Stimulated activated CD8-positive, alpha-beta memory T cell treated with anti-CD3 and anti-CD28 coated beads, Interleukin-15, amount 100 ng/mL, for 4 hours (primary cell): ENCODE measurements at regions not wholly inside any gene's neighbourhood (a gene's known extent, or its start where the extent isn't known, plus 50 kb on each side); places are given as distances from the start of the nearest gene placed in this dataset.
"Not testable (repeated sequence)": the region's sequence is repeated elsewhere in the genome, so short reads cannot be mapped to it uniquely, and the experiment has no call there.

Source experiments
- DNase-seq, 2 donors: peaks; one replicate each; pipeline ENCODE4 v3.0.0-alpha.2; 2020; ENCODE audit warnings: low read depth in 2 of 2

DNA sequence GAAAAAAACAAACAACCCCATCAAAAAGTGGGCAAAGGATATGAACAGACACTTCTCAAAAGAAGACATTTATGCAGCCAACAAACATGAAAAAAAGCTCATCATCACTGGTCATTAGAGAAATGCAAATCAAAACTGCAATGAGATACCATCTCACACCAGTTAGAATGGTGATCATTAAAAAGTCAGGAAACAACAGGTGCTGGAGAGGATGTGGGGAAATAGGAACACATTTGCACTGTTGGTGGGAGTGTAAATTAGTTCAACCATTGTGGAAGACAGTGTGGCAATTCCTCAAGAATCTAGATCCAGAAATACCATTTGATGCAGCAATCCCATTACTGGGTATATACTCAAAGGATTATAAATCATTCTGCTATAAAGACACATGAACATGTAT lies 85.5 kb upstream of the WSB1 start:
- DNase-seq = not testable (repeated sequence)

DNA sequence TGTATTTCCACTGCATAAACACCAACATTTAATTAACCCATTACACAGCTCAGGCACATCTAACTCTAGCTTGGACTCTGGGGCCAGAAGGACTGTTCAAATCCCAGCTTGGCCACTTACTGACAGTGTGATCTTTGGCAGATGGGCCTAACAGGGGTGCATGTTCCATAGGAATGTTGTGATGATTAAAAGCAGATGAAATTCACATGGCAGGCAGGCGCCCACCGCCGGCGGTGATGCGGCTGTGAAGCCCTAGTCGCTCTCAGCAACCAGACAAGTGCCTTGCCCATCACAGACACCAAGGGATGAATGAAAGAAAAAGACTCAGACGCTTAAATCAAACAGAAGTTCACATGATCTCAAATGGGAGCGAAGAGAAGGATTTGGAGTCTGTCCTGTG lies 84.6 kb upstream of the WSB1 start:
- no peak for DNase-seq

DNA sequence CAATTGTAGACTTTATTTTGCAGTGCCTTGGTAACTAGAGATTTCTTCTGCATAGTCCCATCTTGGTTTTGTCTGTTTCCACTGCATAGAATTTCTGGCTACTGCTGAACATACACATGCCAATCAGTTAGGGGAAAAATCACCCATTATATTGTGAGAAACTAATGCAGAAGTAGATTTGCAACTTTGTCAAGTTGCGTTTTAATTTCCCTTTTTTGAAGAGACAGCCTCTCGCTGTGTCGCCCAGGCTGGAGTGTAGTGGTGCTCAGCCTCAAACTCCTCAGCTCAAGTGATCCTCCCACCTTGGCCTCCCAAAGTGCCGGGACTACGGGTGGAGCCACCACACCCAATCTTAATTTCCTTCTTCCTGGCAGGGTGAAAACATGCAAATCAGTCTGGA lies 83.1 kb upstream of the WSB1 start:
- DNase-seq = not testable (repeated sequence)

DNA sequence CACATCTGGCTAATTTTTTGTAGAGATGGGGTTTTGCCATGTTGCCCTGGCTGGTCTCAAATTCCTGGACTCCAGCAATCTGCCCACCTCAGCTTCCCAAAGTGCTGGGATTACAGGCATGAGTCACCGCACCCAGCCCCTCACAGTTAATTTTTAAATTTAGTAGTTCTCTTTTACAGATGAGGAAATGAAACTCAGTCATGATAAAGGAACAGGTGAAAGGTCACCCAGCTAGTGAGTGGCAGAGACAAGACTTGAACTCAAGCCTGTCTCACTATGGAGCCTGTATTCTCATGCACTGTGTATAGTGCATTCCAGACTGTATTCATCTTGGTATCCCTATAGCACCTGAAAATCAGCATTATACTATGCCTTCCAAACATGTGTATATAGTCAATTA lies 77.1 kb upstream of the WSB1 start:
- no peak for DNase-seq

DNA sequence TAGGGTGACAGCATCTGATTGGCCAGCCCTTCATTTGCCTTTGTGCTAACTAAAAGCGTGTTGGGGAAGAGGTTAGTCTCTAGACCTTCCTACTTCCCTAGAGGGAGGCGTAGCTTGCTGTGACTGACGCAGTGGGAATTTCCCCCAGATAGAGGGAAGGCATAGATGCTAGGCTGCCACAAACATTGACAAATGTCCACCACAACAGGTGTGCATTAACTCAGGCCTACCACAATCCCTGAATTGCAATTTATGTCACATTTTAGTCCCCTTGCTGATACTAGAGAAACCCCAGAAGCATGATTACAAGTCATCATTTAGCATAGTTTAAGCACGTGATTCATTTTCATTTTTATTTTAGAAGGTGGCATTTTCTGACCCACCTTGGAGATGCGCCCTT lies 76.3 kb upstream of the WSB1 start:
- DNase-seq = no peak

DNA sequence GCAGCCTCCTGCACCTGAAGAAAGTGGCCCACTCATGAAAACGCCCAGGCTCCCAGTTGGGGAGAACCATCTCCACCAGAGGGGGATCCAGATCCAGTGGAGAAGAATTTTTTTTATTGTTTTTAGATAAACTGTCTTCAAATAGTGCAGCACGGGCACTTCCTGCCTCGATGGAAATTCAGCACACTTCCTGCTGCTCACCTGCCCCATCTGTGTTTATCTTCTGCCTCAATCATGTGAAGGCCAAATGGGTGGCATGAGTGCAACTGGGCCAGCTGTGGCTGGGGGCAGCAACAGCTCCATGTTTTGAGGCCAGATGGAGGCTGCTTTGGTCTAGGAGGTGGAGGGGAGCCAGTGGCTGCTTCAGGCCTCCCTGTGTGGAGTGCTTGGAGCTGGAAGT lies 75.9 kb upstream of the WSB1 start:
- no peak for DNase-seq

DNA sequence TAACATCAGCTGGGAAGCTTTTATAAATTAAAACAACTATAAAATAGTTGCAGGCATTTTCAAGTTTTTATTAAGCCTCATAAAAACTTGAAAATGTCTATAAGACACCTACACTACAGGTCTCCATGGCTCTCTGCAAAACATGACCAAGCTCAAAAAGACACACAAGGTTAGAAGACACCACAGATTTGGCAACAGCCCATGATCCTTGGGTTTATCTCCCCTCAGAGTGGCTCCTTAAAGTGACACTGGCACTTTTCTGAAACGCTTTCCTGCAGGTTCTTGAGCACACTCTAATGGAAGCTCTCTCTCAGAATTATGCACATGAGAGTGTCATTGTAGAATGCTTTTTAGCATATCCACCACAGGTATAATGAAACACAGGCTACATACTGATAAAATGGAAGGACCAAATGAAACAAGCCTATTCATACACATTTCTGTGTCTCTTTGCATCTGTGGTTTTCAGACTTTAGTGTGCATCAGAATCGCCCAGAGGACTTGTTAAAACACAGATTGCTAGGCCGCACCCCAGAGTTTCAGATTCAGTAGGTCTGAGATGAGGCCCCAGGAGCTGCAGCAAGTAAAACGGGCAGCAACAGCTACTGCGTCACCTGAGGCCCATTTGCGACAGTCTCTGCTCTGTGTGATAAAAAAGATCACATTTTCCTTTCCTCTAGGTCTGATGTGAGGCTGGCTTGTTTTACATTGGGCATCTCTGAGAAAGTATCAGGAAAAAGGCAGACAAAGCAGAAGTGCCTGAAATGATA lies 75.0 kb upstream of the WSB1 start:
- DNase-seq = no peak

DNA sequence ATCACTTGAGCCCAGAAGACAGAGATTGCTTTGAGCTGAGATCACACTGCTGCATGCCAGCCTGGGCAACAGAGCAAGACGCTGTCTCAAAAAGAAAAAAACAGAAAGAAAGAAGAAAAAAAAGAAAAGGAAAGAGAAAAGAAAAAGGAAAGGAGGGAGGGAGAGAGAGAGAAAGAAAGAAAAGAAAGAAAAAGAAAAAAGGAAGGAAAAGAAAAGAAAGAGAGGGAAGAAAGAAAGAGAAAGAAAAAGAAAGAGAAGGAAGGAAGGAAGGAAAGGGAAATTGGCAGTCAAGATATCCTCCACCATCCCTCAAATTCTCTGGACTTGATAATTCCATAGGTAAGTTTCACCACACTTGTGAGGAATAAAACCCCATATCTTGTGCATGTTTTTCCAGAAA lies 71.4 kb upstream of the WSB1 start:
- no peak for DNase-seq

DNA sequence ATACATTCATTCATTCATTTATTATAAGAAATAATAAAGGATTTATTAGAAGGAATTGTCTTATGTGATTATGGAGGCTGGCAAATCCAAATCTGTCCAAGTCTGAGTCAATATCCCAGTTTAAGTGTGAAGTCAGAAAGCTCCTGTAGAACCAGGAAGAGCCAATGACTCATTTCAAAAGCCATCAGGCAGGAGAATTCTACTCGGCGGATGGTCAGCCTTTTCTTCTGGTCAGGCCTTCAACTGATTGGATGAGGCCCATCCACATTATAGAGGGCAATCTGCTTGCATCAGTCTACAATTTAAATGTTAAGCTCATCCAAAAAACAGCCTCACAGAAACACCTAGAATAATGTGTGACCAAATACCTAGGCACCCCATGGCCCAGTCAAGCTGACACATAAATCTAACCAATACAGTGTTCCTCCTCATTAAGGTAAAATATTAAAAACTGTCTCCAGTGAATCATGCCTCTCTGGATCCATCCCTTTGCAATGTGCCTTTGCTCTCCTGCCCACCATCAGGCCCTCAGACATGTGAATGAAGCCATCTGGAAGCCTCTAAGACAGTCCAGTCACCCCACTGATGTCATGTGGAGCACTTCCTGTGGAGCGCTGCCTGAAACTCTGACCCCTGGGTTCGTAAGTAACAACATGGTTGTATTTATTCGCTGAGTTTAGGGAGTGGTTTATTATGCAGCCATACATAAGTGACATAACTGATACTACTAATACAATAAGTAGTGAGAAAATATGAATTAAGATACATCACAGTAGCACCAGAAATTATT lies 69.2 kb upstream of the WSB1 start:
- DNase-seq = no peak

DNA sequence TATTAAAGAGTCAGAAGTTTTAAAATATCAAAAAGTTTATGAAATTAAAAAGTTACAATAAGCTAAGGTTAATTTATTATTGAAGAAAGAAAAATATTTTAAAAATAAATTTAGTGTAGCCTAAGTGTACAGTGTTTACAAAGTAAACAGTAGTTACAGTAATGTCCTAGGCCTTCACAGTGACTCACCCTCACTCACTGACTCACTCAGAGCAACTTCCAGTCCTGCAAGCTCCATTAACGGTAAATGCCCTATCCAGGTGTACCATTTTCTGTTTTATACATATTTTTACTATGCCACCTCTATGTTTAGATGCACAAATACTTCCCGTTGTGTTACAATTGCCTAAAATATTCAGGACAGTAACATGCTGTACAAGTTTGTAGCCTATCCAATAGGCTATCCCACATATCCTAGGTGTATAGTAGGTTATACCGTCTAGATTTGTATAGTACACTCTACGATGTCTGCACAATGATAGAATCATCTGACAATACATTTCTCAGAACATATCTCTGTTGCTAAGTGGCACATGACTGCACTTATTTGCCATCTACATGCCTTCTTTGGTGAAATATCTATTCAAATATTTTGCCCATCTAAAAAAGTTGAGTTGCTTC lies 67.2 kb upstream of the WSB1 start:
- DNase-seq = no peak

DNA sequence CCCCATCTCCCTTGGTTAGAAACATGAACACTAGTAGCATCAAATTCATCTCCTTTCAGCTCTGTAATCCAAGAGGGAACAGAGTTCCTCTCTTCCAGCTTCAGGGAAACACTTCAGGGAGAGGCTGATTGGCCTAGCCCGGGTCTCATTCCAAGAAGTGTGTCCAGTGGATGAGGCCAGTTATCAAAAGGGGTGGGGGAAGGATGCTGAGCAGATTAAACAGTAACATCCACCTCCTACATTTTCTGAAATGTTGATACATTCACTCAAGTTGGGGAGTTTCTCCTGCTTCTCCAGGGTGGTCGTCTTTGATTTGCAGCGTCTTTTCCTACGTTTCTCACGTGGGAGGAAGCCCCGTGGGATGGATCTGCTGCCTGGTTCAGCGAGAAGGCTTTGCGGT lies 62.9 kb upstream of the WSB1 start:
- DNase-seq = no peak

DNA sequence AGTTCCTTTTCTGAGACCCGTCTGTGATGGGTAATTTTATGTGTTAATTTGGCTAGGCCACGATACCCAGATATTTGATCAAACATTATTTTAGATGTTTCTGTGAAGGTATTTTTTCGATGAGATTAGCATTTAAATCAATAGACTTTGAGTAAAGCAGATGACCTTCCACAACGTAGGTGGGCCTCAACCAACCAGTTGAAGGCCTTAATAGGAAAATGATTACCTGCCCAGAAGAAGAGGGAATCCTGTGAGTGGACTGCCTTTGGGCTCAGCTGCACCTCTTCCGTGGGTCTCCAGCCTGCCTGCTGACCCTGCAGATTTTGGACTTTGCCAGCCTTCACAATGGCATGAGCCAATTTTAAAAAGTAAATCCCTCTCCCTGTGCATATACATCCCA lies 61.6 kb upstream of the WSB1 start:
- no peak for DNase-seq

DNA sequence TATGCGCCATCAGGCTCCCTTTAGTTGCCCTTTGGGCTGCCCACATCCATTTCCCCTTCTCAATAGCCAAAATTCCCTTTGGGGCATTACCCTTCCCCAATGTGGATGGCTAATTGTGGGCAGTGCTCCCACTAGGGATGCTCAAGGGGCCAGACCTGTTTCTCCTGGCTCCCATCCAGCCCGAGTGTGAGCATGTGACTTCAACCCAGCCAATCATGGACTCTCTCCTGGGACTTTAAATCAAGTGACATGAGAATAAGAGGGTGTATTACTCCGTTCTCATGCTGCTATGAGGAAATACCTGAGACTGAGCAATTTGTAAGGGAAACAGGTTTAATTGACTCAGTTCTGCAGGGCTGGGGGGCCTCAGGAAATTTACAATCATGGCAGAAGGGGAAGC lies 60.9 kb upstream of the WSB1 start:
- no peak for DNase-seq

DNA sequence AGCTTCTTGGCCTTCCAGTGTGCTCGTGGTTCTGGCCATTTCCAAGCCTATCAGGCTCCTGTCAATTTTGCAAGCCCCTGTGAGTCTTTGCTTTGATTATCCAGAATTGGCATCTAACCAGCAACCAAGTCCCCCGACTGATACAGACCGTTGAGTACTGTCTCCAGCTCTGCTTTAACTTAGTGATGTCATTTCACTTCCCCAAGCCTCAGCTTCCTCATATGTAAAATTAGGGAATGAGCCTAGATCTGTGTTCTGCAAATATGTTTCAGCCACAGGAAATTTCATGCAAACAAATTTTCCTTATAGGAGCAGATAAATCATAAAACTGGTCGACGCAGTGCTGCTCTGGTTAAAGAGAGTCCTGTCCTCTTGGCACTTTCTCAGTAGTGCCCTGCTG lies 60.1 kb upstream of the WSB1 start:
- DNase-seq = no peak

DNA sequence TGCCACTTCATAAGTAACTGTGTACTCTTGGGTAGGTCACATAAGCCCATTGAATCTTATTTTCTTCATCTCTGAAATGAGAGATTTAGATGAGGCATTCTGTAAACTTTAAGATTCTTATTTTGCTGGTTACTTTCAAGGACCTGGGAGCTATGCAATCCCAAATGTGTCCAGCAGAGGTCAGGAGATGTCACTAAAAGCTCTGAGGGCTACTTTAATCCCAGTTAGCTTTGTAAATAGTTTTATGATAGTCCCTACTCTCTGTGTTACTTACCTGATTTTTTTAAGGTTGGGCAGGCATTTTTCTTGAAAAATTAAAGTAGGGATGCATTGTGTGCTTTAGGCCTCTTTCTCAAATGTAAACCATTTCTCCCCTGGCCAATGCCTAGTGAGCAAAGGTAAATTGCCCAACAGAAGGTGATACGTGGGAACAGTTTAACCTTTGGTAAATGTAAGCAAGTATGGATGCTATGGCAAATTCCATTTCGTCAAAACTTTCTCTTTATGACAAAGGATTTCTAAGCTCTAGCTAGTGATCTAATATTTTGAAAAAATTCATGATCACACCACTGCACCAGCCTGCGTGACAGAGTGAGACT lies 57.1 kb upstream of the WSB1 start:
- DNase-seq = peak; percentile 26 to 54

DNA sequence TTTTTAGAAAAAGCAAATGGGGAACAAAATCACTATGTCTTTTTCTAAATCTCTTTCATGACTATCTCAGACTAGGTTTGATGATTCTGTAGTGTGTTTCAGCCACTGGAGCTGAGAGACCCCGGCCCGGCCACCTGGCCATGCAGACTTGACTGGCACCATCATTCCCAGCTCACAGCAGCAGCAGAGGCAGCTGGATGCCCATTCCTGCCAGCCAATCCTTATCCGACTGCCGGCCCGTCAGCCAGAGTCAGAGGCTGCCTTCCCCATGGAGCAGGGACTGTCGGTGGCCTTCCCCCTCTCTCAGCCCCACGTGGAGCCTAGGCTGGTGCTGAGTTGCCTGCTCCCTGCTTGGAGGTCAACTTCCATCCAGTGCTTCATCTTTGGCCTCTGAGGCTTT lies 56.0 kb upstream of the WSB1 start:
- DNase-seq = no peak

DNA sequence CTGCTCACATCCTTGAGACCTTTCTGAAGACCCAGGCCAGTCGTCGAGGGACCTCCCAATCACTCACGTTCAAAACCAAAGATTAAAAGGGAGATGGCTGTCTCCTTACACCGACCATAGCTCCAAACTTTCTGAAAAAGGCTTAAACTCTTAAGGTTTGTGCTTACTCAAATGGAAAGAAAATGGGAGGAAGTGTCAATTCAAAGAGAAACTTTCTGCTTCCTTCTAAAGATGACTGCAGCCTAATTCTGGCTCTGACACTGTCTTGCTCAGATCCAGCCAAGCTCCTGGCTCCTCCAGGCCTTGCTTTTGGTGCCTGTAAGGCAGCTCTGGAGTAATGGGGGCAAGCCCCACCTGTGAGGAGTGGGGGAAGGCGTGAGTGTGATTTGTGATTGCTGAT lies 54.9 kb upstream of the WSB1 start:
- DNase-seq = no peak

DNA sequence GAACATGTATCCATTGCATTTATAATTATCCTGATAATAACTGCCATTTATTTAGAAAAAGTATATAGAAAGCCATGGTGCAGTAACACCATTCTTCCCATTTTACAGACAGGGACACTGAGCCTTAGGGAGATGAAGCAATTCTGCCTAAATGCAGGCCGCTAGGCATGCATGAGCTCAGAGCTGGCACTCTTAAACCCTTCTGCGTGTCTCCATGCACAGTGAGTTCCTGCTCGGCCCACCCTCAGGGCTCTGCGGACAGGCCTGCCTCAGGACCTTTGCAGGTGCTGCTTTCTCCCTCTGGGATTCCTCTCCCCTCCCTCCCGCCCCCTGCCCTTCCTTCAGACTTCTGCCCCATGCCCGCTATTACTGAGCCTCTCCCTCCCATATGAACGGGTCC lies 54.3 kb upstream of the WSB1 start:
- no peak for DNase-seq

DNA sequence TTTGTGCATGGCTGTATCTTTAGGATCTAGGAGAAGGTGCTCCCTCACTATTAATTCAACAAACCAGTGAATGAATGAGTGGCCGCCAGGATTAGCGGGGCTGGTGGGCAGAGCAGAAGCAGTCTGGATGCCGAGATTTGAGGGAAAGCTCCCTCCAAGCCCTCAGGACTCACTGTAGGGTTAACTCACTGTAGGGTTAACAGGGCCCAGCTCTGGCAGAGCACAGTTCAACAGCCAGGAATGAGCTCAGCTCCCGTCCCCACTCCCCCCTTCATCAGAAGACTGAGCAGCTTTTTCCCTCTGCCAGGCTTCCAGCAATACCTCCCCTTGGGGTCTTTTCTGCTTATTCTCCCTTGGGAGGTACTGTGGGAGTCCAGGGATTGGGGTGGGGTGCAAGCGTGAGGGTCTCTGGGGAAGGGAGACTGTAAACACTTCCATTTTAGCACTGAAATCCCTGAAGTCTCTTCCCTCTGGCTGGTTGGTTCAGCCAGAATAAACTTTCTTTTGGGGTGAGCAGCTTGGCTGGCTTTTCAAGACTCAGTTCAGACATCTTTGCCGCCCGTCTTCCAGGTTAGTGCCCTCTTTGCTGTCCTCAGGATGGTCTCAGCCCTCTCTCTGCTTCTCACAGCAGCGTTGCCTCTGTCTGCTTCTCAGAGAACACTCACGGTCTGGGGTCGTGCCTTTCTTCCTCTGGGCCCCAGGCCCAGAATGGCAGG lies 53.7 kb upstream of the WSB1 start:
- DNase-seq = no peak

DNA sequence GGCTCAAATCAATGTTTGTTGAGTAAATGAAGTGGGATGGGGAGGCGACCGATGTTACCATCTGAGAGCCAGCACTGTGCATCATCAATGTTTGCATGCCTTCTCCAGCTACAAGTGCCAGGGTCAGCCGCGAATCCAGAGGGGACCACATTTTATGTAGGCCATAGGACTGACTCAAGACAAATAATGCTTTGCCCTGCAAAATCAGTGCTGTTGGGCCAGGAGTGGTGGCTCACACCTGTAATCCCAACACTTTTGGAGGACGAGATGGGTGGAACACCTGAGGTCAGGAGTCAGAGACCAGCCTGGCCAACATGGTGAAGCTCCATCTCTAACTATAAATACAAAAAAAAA lies 53.1 kb upstream of the WSB1 start:
- no peak for DNase-seq

DNA sequence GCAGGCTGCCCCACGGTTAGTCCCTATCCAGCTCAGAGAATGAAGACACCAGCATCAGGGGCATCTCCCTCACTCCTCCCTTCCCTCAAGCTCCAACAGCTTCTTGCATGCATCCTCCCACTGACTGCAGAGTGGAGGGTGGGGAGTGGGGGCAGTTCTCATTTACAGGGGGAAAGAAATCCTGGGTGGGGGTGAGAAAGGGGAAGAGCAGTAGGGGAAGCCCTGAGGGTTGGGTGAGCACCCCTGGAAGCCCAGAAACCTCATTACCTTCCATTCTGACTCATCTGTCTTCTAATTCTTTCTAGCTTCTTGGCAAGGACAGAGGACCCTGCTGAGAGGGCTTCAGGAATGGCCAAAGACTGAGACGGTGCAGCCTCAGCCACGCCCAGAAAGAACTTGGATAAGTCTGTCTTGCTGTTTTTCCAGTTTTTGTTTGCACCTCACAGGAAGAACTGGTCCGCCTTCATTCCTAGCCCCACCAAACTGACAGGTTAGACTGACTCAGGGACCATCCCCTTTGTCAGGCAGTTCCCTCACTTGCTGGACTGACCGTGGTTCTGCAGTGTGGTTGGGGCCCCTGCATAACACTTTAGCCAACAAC lies 52.5 kb upstream of the WSB1 start:
- DNase-seq = no peak

DNA sequence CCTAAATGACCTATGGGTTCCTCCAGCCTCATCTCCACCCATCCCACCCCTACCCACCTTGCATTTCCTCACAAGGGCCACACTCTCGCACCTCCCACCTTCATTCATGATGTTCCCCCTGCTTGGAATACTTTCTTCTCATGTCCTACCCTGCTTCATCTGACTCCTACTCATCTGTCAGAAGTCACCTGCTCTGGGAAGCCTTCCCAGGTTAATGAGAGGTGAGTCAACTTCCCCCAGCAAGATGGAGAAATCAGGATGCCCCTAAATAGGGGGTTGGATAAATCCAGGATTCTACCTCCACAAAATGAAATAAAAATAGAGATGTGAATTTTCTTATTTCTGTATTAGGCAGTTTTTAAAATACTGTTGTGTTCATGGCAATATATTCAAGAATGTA lies 51.0 kb upstream of the WSB1 start:
- DNase-seq = no peak
